Liver (tissue), 8 donors: ENCODE measurements at regions not wholly inside any gene's neighbourhood (a gene's known extent, or its start where the extent isn't known, plus 50 kb on each side); places are given as distances from the start of the nearest gene placed in this dataset.

Source experiments
- DNase-seq: peaks from one replicate; pipeline ENCODE4 v3.0.0-alpha.2; 2017; ENCODE audit warnings: low spot score
- H3K27ac ChIP-seq, 2 donors: one replicate each; pipeline ENCODE4 v1.7.0; 2013; ENCODE audit warnings: inconsistent platforms in 2 of 2, low read length in 2 of 2, control low read depth in 1 of 2, low read depth in 1 of 2, mild to moderate bottlenecking in 1 of 2
- H3K27me3 ChIP-seq, 4 donors: one replicate each; pipeline versions ENCODE4 v1.6.1 to v1.7.0; 2013; ENCODE audit warnings: low read length in 3 of 4, inconsistent platforms in 1 of 4, mild to moderate bottlenecking in 1 of 4, moderate library complexity in 1 of 4; ENCODE audit not compliant: control insufficient read depth in 4 of 4, insufficient read depth in 4 of 4
- H3K36me3 ChIP-seq, 4 donors: one replicate each; pipeline versions ENCODE4 v1.6.1 to v1.7.0; 2013; ENCODE audit warnings: low read length in 3 of 4, mild to moderate bottlenecking in 3 of 4, low read depth in 1 of 4, moderate library complexity in 1 of 4; ENCODE audit not compliant: control insufficient read depth in 4 of 4, insufficient read depth in 3 of 4
- H3K4me1 ChIP-seq, 4 donors: one replicate each; pipeline versions ENCODE4 v1.6.1 to v1.7.0; 2013; ENCODE audit warnings: low read length in 3 of 4, mild to moderate bottlenecking in 3 of 4, moderate library complexity in 1 of 4; ENCODE audit not compliant: control insufficient read depth in 4 of 4, insufficient read depth in 4 of 4
- H3K4me3 ChIP-seq, 3 donors: one replicate each; pipeline versions ENCODE4 v1.6.1 to v1.7.0; 2013; ENCODE audit warnings: low read length in 3 of 3, control low read depth in 1 of 3, low read depth in 1 of 3, mild to moderate bottlenecking in 1 of 3
- H3K9ac ChIP-seq, 2 donors: one replicate each; pipeline ENCODE4 v1.7.0; 2013; ENCODE audit warnings: low read length in 2 of 2, mild to moderate bottlenecking in 2 of 2, moderate library complexity in 2 of 2, control low read depth in 1 of 2, low read depth in 1 of 2
- H3K9me3 ChIP-seq, 4 donors: one replicate each; pipeline versions ENCODE4 v1.6.1 to v1.7.0; 2013; ENCODE audit warnings: low read length in 3 of 4; ENCODE audit not compliant: control insufficient read depth in 4 of 4
- EGR1 ChIP-seq, 2 donors: IDR thresholded peaks; 2 replicates each; pipeline ENCODE4 v1.6.1; 2016 to 2018; ENCODE audit warnings: antibody characterized with exemption in 2 of 2, low read depth in 2 of 2
- FOXA1 ChIP-seq: IDR thresholded peaks from 2 replicates; pipeline ENCODE4 v1.6.1; 2016; ENCODE audit warnings: antibody characterized with exemption
- FOXA2 ChIP-seq: IDR thresholded peaks from 2 replicates; pipeline ENCODE4 v1.6.1; 2016; ENCODE audit warnings: antibody characterized with exemption
- GABPA ChIP-seq, 2 donors: IDR thresholded peaks in 1 of 2; conservative IDR thresholded peaks in 1 of 2; 2 replicates each; pipeline ENCODE4 v1.6.1; 2016; ENCODE audit warnings: antibody characterized with exemption in 2 of 2, mild to moderate bottlenecking in 1 of 2, moderate library complexity in 1 of 2
- HNF4A ChIP-seq, 2 donors: conservative IDR thresholded peaks; 2 replicates each; pipeline ENCODE4 v1.6.1; 2016; ENCODE audit warnings: antibody characterized with exemption in 2 of 2, mild to moderate bottlenecking in 2 of 2
- HNF4G ChIP-seq: IDR thresholded peaks from 2 replicates; pipeline ENCODE4 v1.6.1; 2016; ENCODE audit warnings: antibody characterized with exemption
- JUND ChIP-seq, 2 donors: IDR thresholded peaks; 2 replicates each; pipeline ENCODE4 v1.6.1; 2016; ENCODE audit warnings: antibody characterized with exemption in 2 of 2
- NR2F2 ChIP-seq: IDR thresholded peaks from 2 replicates; pipeline ENCODE4 v1.6.1; 2016; ENCODE audit warnings: antibody characterized with exemption
- RAD21 ChIP-seq, 2 donors: IDR thresholded peaks; 2 replicates each; pipeline ENCODE4 v1.6.1; 2016; ENCODE audit warnings: antibody characterized with exemption in 2 of 2, mild to moderate bottlenecking in 2 of 2
- RXRA ChIP-seq, 2 donors: IDR thresholded peaks; 2 replicates each; pipeline ENCODE4 v1.6.1; 2017 to 2018; ENCODE audit warnings: antibody characterized with exemption in 2 of 2, mild to moderate bottlenecking in 1 of 2
- SP1 ChIP-seq: IDR thresholded peaks from 2 replicates; pipeline ENCODE4 v1.6.1; 2018; ENCODE audit warnings: antibody characterized with exemption, mild to moderate bottlenecking
- YY1 ChIP-seq: IDR thresholded peaks from 2 replicates; pipeline ENCODE4 v1.6.1; 2016; ENCODE audit warnings: antibody characterized with exemption, mild to moderate bottlenecking
- WGBS: extraction: QIAGEN DNeasy Blood & Tissue Kit; methylation state at CpG from one replicate; pipeline ENCODE4 v1.1.7; 2013; 5-methylcytosine and 5-hydroxymethylcytosine counted together
- TF ChIP-seq, protein P1 (sequence below): IDR thresholded peaks from 2 replicates; pipeline ENCODE4 v1.6.1; 2016; ENCODE audit warnings: antibody characterized with exemption
- TF ChIP-seq, protein P2 (sequence below): IDR thresholded peaks from 2 replicates; pipeline ENCODE4 v1.6.1; 2016; ENCODE audit warnings: antibody characterized with exemption, mild to moderate bottlenecking
- TF ChIP-seq, protein P3 (sequence below): IDR thresholded peaks from 2 replicates; pipeline ENCODE4 v1.6.1; 2016; ENCODE audit warnings: antibody characterized with exemption
- TF ChIP-seq, protein P4 (sequence below): fragments of 150-350 bp; IDR thresholded peaks from 2 replicates; pipeline ENCODE4 v1.5.1; 2017; ENCODE audit warnings: improper control_type of control experiment, low read depth, low read length; ENCODE audit not compliant: missing input control
- TF ChIP-seq, protein P5 (sequence below): IDR thresholded peaks from 2 replicates; pipeline ENCODE4 v1.6.1; 2016; ENCODE audit warnings: antibody characterized with exemption
- donor health status: healthy.
- donor health status: healthy.
- donor health status: healthy.
- donor health status: healthy.
- donor health status: healthy.

DNA sequence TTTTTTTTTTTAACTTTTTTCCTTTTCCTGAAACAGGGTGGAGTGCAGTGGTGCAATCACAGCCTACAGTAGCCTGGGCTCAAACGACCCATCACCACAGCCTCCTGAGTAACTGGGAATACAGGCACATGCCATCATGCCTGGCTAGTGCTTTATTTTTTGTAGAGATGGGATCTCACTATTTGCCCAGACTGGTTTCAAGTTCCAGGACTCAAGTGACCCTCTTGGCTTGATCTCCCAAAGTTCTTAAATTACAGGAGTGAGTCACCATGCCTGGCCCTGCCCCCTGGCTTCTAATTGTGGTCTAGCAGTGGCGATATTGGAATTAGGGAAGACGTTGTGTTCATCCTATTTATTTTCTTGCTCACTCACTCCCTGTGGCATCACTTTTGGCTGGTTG is 1138.4 kb downstream of the SI start:
- 42% methylated on average over 3 of the region's 3 CpGs for WGBS
- TF ChIP-seq HNF4G (no peak), HNF4A (conservative IDR thresholded peaks at IDR 0.05) (no peak), GABPA (IDR thresholded peaks at IDR 0.05 in 1 of 2, conservative IDR thresholded peaks at IDR 0.05 in 1 of 2) (no peak), FOXA1 (no peak), FOXA2 (no peak), JUND (IDR thresholded peaks at IDR 0.05) (no peak), YY1 (no peak)
- TF ChIP-seq, protein P1, sequence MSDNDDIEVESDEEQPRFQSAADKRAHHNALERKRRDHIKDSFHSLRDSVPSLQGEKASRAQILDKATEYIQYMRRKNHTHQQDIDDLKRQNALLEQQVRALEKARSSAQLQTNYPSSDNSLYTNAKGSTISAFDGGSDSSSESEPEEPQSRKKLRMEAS, result no peak
- TF ChIP-seq, protein P2, sequence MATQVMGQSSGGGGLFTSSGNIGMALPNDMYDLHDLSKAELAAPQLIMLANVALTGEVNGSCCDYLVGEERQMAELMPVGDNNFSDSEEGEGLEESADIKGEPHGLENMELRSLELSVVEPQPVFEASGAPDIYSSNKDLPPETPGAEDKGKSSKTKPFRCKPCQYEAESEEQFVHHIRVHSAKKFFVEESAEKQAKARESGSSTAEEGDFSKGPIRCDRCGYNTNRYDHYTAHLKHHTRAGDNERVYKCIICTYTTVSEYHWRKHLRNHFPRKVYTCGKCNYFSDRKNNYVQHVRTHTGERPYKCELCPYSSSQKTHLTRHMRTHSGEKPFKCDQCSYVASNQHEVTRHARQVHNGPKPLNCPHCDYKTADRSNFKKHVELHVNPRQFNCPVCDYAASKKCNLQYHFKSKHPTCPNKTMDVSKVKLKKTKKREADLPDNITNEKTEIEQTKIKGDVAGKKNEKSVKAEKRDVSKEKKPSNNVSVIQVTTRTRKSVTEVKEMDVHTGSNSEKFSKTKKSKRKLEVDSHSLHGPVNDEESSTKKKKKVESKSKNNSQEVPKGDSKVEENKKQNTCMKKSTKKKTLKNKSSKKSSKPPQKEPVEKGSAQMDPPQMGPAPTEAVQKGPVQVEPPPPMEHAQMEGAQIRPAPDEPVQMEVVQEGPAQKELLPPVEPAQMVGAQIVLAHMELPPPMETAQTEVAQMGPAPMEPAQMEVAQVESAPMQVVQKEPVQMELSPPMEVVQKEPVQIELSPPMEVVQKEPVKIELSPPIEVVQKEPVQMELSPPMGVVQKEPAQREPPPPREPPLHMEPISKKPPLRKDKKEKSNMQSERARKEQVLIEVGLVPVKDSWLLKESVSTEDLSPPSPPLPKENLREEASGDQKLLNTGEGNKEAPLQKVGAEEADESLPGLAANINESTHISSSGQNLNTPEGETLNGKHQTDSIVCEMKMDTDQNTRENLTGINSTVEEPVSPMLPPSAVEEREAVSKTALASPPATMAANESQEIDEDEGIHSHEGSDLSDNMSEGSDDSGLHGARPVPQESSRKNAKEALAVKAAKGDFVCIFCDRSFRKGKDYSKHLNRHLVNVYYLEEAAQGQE, result no peak
- no peak overlapping the region for H3K27ac ChIP-seq

DNA sequence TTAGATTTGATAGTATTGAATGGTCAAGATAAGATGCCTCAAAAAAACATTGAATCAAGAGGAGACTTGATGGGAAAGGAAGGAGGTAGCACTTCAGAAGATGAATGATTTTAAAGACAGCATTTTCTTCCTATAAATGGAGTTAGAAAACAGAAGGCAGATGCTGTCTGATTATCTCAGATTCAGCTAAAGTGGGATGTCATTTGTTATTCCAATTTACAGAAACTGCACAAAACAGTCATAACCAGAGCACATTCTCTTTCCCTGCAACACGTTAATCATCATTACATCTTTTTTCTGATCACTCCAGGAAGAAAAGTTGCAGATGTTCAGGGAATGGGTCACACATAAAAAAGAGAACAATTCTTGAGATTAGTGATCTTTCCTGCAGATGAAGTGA is 1141.8 kb downstream of the SI start:
- H3K9ac ChIP-seq, result no peak overlapping the region
- H3K27ac ChIP-seq, result no peak overlapping the region
- WGBS, result 49% methylated on average over 1 of the region's 1 CpG
- DNase-seq, result no peak
- TF ChIP-seq HNF4A (conservative IDR thresholded peaks at IDR 0.05), result no peak
- no peak for TF ChIP-seq RXRA (IDR thresholded peaks at IDR 0.05)
- no peak for TF ChIP-seq YY1
- TF ChIP-seq, protein P1, result no peak
- TF ChIP-seq, protein P3, sequence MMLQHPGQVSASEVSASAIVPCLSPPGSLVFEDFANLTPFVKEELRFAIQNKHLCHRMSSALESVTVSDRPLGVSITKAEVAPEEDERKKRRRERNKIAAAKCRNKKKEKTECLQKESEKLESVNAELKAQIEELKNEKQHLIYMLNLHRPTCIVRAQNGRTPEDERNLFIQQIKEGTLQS, result no peak
- no peak for TF ChIP-seq SP1
- no peak for TF ChIP-seq EGR1 (IDR thresholded peaks at IDR 0.05; ENCODE audit: low read depth in 2 of 2)
- TF ChIP-seq, protein P2, result no peak
- TF ChIP-seq NR2F2, result no peak
- TF ChIP-seq, protein P4, sequence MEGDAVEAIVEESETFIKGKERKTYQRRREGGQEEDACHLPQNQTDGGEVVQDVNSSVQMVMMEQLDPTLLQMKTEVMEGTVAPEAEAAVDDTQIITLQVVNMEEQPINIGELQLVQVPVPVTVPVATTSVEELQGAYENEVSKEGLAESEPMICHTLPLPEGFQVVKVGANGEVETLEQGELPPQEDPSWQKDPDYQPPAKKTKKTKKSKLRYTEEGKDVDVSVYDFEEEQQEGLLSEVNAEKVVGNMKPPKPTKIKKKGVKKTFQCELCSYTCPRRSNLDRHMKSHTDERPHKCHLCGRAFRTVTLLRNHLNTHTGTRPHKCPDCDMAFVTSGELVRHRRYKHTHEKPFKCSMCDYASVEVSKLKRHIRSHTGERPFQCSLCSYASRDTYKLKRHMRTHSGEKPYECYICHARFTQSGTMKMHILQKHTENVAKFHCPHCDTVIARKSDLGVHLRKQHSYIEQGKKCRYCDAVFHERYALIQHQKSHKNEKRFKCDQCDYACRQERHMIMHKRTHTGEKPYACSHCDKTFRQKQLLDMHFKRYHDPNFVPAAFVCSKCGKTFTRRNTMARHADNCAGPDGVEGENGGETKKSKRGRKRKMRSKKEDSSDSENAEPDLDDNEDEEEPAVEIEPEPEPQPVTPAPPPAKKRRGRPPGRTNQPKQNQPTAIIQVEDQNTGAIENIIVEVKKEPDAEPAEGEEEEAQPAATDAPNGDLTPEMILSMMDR, result no peak
- no peak for TF ChIP-seq JUND (IDR thresholded peaks at IDR 0.05)
- no peak for TF ChIP-seq RAD21 (IDR thresholded peaks at IDR 0.05)
- TF ChIP-seq, protein P5, sequence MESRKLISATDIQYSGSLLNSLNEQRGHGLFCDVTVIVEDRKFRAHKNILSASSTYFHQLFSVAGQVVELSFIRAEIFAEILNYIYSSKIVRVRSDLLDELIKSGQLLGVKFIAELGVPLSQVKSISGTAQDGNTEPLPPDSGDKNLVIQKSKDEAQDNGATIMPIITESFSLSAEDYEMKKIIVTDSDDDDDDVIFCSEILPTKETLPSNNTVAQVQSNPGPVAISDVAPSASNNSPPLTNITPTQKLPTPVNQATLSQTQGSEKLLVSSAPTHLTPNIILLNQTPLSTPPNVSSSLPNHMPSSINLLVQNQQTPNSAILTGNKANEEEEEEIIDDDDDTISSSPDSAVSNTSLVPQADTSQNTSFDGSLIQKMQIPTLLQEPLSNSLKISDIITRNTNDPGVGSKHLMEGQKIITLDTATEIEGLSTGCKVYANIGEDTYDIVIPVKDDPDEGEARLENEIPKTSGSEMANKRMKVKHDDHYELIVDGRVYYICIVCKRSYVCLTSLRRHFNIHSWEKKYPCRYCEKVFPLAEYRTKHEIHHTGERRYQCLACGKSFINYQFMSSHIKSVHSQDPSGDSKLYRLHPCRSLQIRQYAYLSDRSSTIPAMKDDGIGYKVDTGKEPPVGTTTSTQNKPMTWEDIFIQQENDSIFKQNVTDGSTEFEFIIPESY, result no peak
- no peak for TF ChIP-seq HNF4G
- no peak for TF ChIP-seq GABPA (IDR thresholded peaks at IDR 0.05 in 1 of 2, conservative IDR thresholded peaks at IDR 0.05 in 1 of 2)
- no peak for TF ChIP-seq FOXA2
- no peak overlapping the region for H3K4me3 ChIP-seq
- no peaks in the 10 kb centered on the region for H3K9me3 ChIP-seq
- H3K27me3 ChIP-seq, result peaks cover 0 to 6% (median 0%) of the 10 kb centered on the region in 4 donors
- no peaks in the 10 kb centered on the region for H3K4me1 ChIP-seq
- no peaks in the 10 kb centered on the region for H3K36me3 ChIP-seq

More for the DNA sequence above, 1138.4 kb downstream of the SI start:
- no peaks in the 10 kb centered on the region for H3K36me3 ChIP-seq
- H3K27me3 ChIP-seq, result no peaks in the 10 kb centered on the region
- no peak overlapping the region for H3K4me3 ChIP-seq
- no peaks in the 10 kb centered on the region for H3K9me3 ChIP-seq
- DNase-seq, result no peak
- H3K9ac ChIP-seq, result no peak overlapping the region
- no peaks in the 10 kb centered on the region for H3K4me1 ChIP-seq
